GM18909 (cell line): ENCODE measurements at regions not wholly inside any gene's neighbourhood (a gene's known extent, or its start where the extent isn't known, plus 50 kb on each side); places are given as distances from the start of the nearest gene placed in this dataset.

Experiments
- ATAC-seq: cut with Tn5 transposase; IDR thresholded peaks from one replicate; pipeline ENCODE4 v1.9.1; 2021; ENCODE audit warnings: mild to moderate bottlenecking; ENCODE audit not compliant: unreplicated experiment, poor library complexity

GRCh38 chr5:167587772-167588437 lies 703.5 kb upstream of the WWC1 start:
- no peak for ATAC-seq

GRCh38 chr5:167592114-167592513 lies 699.3 kb upstream of the WWC1 start:
- ATAC-seq: no peak

GRCh38 chr5:167593329-167594060 lies 698.0 kb upstream of the WWC1 start:
- ATAC-seq: no peak

GRCh38 chr5:167594061-167594435 lies 697.4 kb upstream of the WWC1 start:
- no peak for ATAC-seq

GRCh38 chr5:167594750-167595149 lies 696.7 kb upstream of the WWC1 start:
- ATAC-seq: no peak

- no peak for ATAC-seq
These were observed 696.2 kb upstream of the WWC1 start for GRCh38 chr5:167595196-167595595.

GRCh38 chr5:167598166-167598565 lies 693.3 kb upstream of the WWC1 start:
- ATAC-seq: no peak

- ATAC-seq: no peak
These were observed 689.4 kb upstream of the WWC1 start for GRCh38 chr5:167602067-167602466.

GRCh38 chr5:167603135-167603534 lies 688.3 kb upstream of the WWC1 start:
- no peak for ATAC-seq

GRCh38 chr5:167608390-167609272 lies 682.8 kb upstream of the WWC1 start:
- ATAC-seq: no peak

GRCh38 chr5:167614294-167615021 lies 677.0 kb upstream of the WWC1 start:
- ATAC-seq: no peak

GRCh38 chr5:167616043-167616890 lies 675.2 kb upstream of the WWC1 start:
- ATAC-seq: no peak

GRCh38 chr5:167623354-167623753 lies 668.1 kb upstream of the WWC1 start:
- ATAC-seq: no peak

GRCh38 chr5:167624053-167624452 lies 667.4 kb upstream of the WWC1 start:
- ATAC-seq: no peak

- ATAC-seq: no peak
These were observed 664.9 kb upstream of the WWC1 start for GRCh38 chr5:167626341-167627123.

GRCh38 chr5:167629634-167630033 lies 661.8 kb upstream of the WWC1 start:
- ATAC-seq: no peak

GRCh38 chr5:167631191-167631590 lies 660.3 kb upstream of the WWC1 start:
- no peak for ATAC-seq

GRCh38 chr5:167633114-167633513 lies 658.3 kb upstream of the WWC1 start:
- ATAC-seq: no peak

GRCh38 chr5:167633931-167634341 lies 657.5 kb upstream of the WWC1 start:
- no peak for ATAC-seq
